HG03571 (cell line): ENCODE measurements at regions not wholly inside any gene's neighbourhood (a gene's known extent, or its start where the extent isn't known, plus 50 kb on each side); places are given as distances from the start of the nearest gene placed in this dataset.

ENCODE experiments used
- ATAC-seq: cut with Tn5 transposase; IDR thresholded peaks from one replicate; pipeline ENCODE4 v1.9.1; 2021; ENCODE audit not compliant: unreplicated experiment

GRCh38 chr9:118836891-118837290, 532.3 kb downstream of the BRINP1 start:
- ATAC-seq, result no peak

- ATAC-seq, result no peak
Measured at GRCh38 chr9:118871531-118871930, 497.7 kb downstream of the BRINP1 start.

- no peak for ATAC-seq
Measured at GRCh38 chr9:118882684-118883083, 486.6 kb downstream of the BRINP1 start.

- ATAC-seq, result no peak
Measured at GRCh38 chr9:118883411-118883810, 485.8 kb downstream of the BRINP1 start.

- no peak for ATAC-seq
Measured at GRCh38 chr9:118891213-118891612, 478.0 kb downstream of the BRINP1 start.

GRCh38 chr9:118896324-118897000, 472.8 kb downstream of the BRINP1 start:
- ATAC-seq, result no peak

GRCh38 chr9:118918180-118918579, 451.1 kb downstream of the BRINP1 start:
- ATAC-seq, result no peak

- ATAC-seq, result no peak
Measured at GRCh38 chr9:118928722-118929121, 440.5 kb downstream of the BRINP1 start.

- no peak for ATAC-seq
Measured at GRCh38 chr9:118929287-118929686, 439.9 kb downstream of the BRINP1 start.

- ATAC-seq, result no peak
Measured at GRCh38 chr9:118931941-118932340, 437.3 kb downstream of the BRINP1 start.

- ATAC-seq, result no peak
Measured at GRCh38 chr9:118938581-118938980, 430.7 kb downstream of the BRINP1 start.

GRCh38 chr9:118940473-118940872, 428.8 kb downstream of the BRINP1 start:
- ATAC-seq, result no peak

GRCh38 chr9:118946669-118947068, 422.6 kb downstream of the BRINP1 start:
- no peak for ATAC-seq

GRCh38 chr9:118954857-118955256, 414.4 kb downstream of the BRINP1 start:
- no peak for ATAC-seq

GRCh38 chr9:118957585-118957984, 411.6 kb downstream of the BRINP1 start:
- ATAC-seq, result no peak

GRCh38 chr9:118959366-118959765, 409.9 kb downstream of the BRINP1 start:
- ATAC-seq, result no peak

- ATAC-seq, result no peak
Measured at GRCh38 chr9:118961857-118962256, 407.4 kb downstream of the BRINP1 start.

GRCh38 chr9:118962426-118962825, 406.8 kb downstream of the BRINP1 start:
- ATAC-seq, result no peak

GRCh38 chr9:118963674-118964073, 405.6 kb downstream of the BRINP1 start:
- ATAC-seq, result no peak

GRCh38 chr9:118967901-118968300, 401.3 kb downstream of the BRINP1 start:
- ATAC-seq, result no peak

- no peak for ATAC-seq
Measured at GRCh38 chr9:118975736-118976135, 393.5 kb downstream of the BRINP1 start.

GRCh38 chr9:118976160-118976559, 393.1 kb downstream of the BRINP1 start:
- no peak for ATAC-seq

- no peak for ATAC-seq
Measured at GRCh38 chr9:118984607-118985006, 384.6 kb downstream of the BRINP1 start.
